ENCODE measurements at regions not wholly inside any gene's neighbourhood (a gene's known extent, or its start where the extent isn't known, plus 50 kb on each side); places are given as distances from the start of the nearest gene placed in this dataset.

DNA sequence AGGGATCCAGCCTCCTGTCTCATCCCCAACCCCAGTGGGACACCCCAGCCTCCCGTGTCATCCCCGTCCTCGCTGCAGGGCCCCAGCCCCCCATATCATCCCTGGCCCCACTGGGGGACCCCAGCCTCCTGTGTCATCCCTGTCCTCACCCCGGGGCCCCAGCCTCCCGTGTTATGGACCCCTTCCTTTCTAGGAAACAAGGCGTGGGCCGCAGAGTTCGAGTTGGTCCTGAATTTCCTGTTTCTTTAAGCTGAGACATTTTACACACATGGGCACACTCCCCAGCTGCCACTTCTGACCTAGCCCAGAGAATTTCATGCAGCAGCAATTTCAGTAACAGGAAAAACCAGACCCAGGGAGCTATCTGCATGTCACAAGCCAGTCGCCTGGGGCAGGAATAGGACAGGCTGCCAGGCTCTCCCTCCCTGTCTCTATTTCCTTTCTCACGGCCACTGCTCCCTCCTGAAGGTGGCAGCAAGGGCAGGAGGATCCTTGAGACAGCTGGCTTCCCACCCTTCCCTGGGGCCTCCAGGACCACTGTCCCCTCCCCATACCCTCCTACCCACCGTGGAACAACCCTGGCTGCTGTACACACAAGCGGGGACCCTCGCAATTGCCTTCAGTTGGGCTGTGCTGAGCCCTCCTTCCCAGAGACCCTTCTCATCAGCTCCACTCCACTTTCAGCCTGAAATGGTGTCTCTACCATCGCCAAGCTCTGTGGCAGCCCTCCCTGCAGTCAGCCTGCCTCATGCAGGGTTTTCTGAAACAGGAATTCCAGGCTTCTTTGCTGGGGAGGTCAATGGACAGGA, 141.9 kb upstream of the ID2 start:
- TF ChIP-seq POLR2AphosphoS5 (IDR thresholded peaks at IDR 0.05; ENCODE audit: low read depth, low read length) (no peak), FOXP2 (optimal IDR thresholded peaks at IDR 0.05; ENCODE audit: borderline replicate concordance, extremely low read depth, extremely low read length, insufficient read depth) (no peak), SIN3A (IDR thresholded peaks at IDR 0.05; ENCODE audit: borderline replicate concordance, insufficient read depth, low read length) (no peak), TAF1 (IDR thresholded peaks at IDR 0.05; ENCODE audit: borderline replicate concordance, insufficient read depth, low read length) (no peak)
- TF ChIP-seq, protein P1, sequence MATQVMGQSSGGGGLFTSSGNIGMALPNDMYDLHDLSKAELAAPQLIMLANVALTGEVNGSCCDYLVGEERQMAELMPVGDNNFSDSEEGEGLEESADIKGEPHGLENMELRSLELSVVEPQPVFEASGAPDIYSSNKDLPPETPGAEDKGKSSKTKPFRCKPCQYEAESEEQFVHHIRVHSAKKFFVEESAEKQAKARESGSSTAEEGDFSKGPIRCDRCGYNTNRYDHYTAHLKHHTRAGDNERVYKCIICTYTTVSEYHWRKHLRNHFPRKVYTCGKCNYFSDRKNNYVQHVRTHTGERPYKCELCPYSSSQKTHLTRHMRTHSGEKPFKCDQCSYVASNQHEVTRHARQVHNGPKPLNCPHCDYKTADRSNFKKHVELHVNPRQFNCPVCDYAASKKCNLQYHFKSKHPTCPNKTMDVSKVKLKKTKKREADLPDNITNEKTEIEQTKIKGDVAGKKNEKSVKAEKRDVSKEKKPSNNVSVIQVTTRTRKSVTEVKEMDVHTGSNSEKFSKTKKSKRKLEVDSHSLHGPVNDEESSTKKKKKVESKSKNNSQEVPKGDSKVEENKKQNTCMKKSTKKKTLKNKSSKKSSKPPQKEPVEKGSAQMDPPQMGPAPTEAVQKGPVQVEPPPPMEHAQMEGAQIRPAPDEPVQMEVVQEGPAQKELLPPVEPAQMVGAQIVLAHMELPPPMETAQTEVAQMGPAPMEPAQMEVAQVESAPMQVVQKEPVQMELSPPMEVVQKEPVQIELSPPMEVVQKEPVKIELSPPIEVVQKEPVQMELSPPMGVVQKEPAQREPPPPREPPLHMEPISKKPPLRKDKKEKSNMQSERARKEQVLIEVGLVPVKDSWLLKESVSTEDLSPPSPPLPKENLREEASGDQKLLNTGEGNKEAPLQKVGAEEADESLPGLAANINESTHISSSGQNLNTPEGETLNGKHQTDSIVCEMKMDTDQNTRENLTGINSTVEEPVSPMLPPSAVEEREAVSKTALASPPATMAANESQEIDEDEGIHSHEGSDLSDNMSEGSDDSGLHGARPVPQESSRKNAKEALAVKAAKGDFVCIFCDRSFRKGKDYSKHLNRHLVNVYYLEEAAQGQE (IDR thresholded peaks at IDR 0.05; ENCODE audit: insufficient read depth in 1 of 2, low read depth in 2 of 2, low read length in 2 of 2), result no peak

DNA sequence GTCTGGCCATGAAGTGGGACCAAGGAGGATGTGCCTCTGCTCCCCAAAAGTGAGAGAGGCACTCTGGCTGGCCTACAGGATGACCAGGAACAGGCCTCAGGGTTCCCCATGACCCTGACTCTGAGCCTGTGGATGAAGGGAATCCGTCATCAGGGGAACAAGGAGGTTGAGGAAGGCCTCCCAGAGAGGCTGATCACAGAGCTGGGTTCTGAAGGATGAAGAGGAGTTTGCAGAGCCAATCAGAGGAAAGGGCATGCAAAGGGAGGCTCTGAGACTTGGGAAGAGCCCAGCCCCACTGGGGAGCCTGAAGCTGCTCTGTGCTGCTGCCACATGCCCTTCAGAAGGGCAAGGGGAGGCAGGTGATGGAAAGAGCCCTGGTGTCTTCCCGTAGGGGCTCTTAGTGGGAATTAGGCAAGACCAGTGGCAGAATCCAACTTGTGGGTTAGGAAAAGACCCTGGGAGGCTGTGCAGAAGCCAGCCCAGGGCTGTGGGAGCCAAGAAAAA, 141.3 kb upstream of the ID2 start:
- TF ChIP-seq FOXP2 (optimal IDR thresholded peaks at IDR 0.05; ENCODE audit: borderline replicate concordance, extremely low read depth, extremely low read length, insufficient read depth) (no peak), POLR2AphosphoS5 (IDR thresholded peaks at IDR 0.05; ENCODE audit: low read depth, low read length) (no peak)

DNA sequence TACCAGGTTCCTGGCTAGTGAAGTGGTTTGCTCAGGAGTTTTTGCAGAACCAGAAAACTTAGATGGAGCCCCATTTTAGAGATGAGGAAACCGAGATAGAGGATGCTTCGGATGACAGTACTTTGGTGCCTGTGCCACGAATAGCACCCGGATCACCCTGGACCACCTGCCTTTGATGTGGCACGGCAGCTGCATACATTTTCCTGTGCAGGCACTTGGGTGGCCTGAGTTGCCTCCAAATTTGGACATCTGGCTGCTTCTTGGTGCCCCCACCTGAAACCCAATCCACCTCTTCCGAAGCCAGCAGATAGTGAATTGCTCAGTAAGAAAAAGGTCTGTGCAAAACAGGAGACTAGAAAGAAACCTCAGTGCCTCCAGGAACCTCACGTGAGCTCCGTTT, 140.6 kb upstream of the ID2 start:
- no peak for TF ChIP-seq TAF1 (IDR thresholded peaks at IDR 0.05; ENCODE audit: borderline replicate concordance, insufficient read depth, low read length)
- TF ChIP-seq POLR2AphosphoS5 (IDR thresholded peaks at IDR 0.05; ENCODE audit: low read depth, low read length), result no peak
- TF ChIP-seq FOXP2 (optimal IDR thresholded peaks at IDR 0.05; ENCODE audit: borderline replicate concordance, extremely low read depth, extremely low read length, insufficient read depth), result no peak
- TF ChIP-seq SIN3A (IDR thresholded peaks at IDR 0.05; ENCODE audit: borderline replicate concordance, insufficient read depth, low read length), result no peak
- TF ChIP-seq, protein P1 (IDR thresholded peaks at IDR 0.05; ENCODE audit: insufficient read depth in 1 of 2, low read depth in 2 of 2, low read length in 2 of 2), result no peak

DNA sequence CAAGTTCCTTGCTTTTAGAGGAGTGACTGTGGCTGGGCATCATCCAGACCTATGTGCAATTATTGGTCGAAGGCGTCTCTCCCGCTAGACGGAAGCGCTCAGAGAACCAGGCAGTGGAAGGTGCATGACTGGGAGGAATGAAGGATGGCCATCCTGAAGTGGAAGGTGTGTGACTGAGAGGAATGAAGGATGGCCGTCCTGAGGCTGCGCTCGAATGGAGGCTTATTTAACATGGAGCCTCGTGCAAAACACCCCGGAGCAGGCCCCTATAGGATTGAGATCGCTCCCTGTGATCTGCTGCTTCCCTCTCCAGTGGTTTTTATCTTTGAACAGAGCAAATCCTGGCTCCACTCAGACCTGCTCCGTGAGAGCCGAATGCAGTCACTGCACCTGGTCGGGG, 140.2 kb upstream of the ID2 start:
- TF ChIP-seq FOXP2 (optimal IDR thresholded peaks at IDR 0.05; ENCODE audit: borderline replicate concordance, extremely low read depth, extremely low read length, insufficient read depth) (no peak), SIN3A (IDR thresholded peaks at IDR 0.05; ENCODE audit: borderline replicate concordance, insufficient read depth, low read length) (no peak), TAF1 (IDR thresholded peaks at IDR 0.05; ENCODE audit: borderline replicate concordance, insufficient read depth, low read length) (no peak), POLR2AphosphoS5 (IDR thresholded peaks at IDR 0.05; ENCODE audit: low read depth, low read length) (no peak)
- TF ChIP-seq, protein P1 (IDR thresholded peaks at IDR 0.05; ENCODE audit: insufficient read depth in 1 of 2, low read depth in 2 of 2, low read length in 2 of 2), result no peak

DNA sequence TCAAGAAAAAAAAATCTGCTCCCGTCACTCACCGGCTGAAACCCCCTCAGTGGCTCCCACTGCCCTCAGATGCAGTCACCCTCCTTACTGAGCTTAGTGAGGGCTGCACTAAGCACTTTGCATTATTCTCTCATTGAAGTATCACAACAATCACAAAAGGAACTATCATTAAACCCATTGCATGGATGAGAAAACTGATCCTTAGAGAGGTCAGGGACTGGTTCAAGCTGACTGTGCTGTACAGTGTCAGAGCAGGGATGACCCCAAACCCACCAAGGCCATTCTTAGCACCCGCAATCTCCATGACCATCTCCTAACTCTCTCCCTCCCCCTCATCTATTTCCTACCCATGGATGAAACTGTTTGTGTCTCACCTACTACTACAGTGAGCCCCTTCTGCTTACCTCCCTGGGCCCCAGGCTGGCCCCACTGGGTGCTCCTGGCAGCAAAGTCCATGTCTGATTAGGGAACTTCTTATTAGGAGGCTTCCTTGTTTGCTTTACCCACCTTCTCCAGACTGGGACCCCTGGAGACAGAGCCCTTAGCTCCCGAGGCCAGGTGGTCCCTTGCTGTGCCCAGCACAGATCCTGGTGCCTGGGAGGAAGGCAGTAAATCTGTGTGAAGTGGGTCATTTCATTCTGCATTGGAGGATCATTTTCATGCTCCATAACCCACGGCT, 139.3 kb upstream of the ID2 start:
- TF ChIP-seq FOXP2 (optimal IDR thresholded peaks at IDR 0.05; ENCODE audit: borderline replicate concordance, extremely low read depth, extremely low read length, insufficient read depth) (no peak), SIN3A (IDR thresholded peaks at IDR 0.05; ENCODE audit: borderline replicate concordance, insufficient read depth, low read length) (no peak), TAF1 (IDR thresholded peaks at IDR 0.05; ENCODE audit: borderline replicate concordance, insufficient read depth, low read length) (no peak), POLR2AphosphoS5 (IDR thresholded peaks at IDR 0.05; ENCODE audit: low read depth, low read length) (no peak)
- TF ChIP-seq, protein P1 (IDR thresholded peaks at IDR 0.05; ENCODE audit: insufficient read depth in 1 of 2, low read depth in 2 of 2, low read length in 2 of 2), result no peak
